Fibroblast of lung (primary cell): ENCODE measurements at regions not wholly inside any gene's neighbourhood (a gene's known extent, or its start where the extent isn't known, plus 50 kb on each side); places are given as distances from the start of the nearest gene placed in this dataset.

Experiments
- DNase-seq, 2 donors: peaks; one replicate each; pipeline versions ENCODE4 v3.0.0 to v3.0.0-alpha.2; 2010; ENCODE audit warnings: low read depth in 2 of 2
- H2AFZ ChIP-seq: 2 replicates; pipeline ENCODE4 v1.5.1; 2012; ENCODE audit warnings: low read length, control low read depth, inconsistent platforms
- H3K27ac ChIP-seq: 2 replicates; pipeline ENCODE4 v1.5.1; 2011; ENCODE audit warnings: low read length, control low read depth; ENCODE audit not compliant: insufficient read depth
- H3K27me3 ChIP-seq: 2 replicates; pipeline ENCODE4 v1.5.1; 2011; ENCODE audit warnings: mild to moderate bottlenecking, low read length; ENCODE audit not compliant: control insufficient read depth, insufficient read depth
- H3K36me3 ChIP-seq: 2 replicates; pipeline ENCODE4 v1.5.1; 2011; ENCODE audit warnings: low read length; ENCODE audit not compliant: control insufficient read depth, insufficient read depth
- H3K4me1 ChIP-seq: 2 replicates; pipeline ENCODE4 v1.5.1; 2011; ENCODE audit warnings: low read length; ENCODE audit not compliant: control insufficient read depth, insufficient read depth; ENCODE audit errors: extremely low read depth
- H3K4me2 ChIP-seq: 2 replicates; pipeline ENCODE4 v1.5.1; 2011; ENCODE audit warnings: low read length, control low read depth; ENCODE audit not compliant: insufficient read depth; ENCODE audit errors: extremely low read depth
- H3K4me3 ChIP-seq, 4 experiments: fragments of 200-600 bp in 1 of 4; sonication (generic) in 1 of 4; replicated peaks in 1 of 4; 2 replicates each; pipeline ENCODE4 v1.5.1; 2011 to 2016; ENCODE audit warnings: low read length in 4 of 4, low read depth in 3 of 4, mild to moderate bottlenecking in 3 of 4, control low read depth in 2 of 4, inconsistent platforms in 1 of 4, mixed read lengths in 1 of 4; ENCODE audit not compliant: insufficient read depth in 1 of 4; ENCODE audit errors: control extremely low read depth in 1 of 4
- H3K79me2 ChIP-seq: 2 replicates; pipeline ENCODE4 v1.5.1; 2012; ENCODE audit warnings: mild to moderate bottlenecking, low read length, inconsistent platforms; ENCODE audit not compliant: control insufficient read depth, insufficient read depth
- H3K9ac ChIP-seq: 2 replicates; pipeline ENCODE4 v1.5.1; 2011; ENCODE audit warnings: mild to moderate bottlenecking, low read length, control low read depth; ENCODE audit not compliant: insufficient read depth
- H3K9me3 ChIP-seq: 2 replicates; pipeline ENCODE4 v1.5.1; 2012; ENCODE audit warnings: low read depth, low read length; ENCODE audit not compliant: control insufficient read depth, insufficient read depth
- H4K20me1 ChIP-seq: 2 replicates; pipeline ENCODE4 v1.5.1; 2011; ENCODE audit warnings: low read length; ENCODE audit not compliant: control insufficient read depth, insufficient read depth; ENCODE audit errors: extremely low read depth
- EZH2 ChIP-seq: IDR thresholded peaks from 2 replicates; pipeline ENCODE4 v1.5.1; 2012; ENCODE audit warnings: low read length, control low read depth, mild to moderate bottlenecking; ENCODE audit errors: missing control alignments
- TF ChIP-seq, protein P1 (sequence below), 2 donors: IDR thresholded peaks in 1 of 2; conservative IDR thresholded peaks in 1 of 2; 1 replicate in 1 of 2; 2 replicates in 1 of 2; pipeline ENCODE4 v1.5.1; 2011 to 2012; ENCODE audit warnings: low read length in 2 of 2, control low read depth in 1 of 2, inconsistent platforms in 1 of 2, low read depth in 1 of 2, mild to moderate bottlenecking in 1 of 2

DNA sequence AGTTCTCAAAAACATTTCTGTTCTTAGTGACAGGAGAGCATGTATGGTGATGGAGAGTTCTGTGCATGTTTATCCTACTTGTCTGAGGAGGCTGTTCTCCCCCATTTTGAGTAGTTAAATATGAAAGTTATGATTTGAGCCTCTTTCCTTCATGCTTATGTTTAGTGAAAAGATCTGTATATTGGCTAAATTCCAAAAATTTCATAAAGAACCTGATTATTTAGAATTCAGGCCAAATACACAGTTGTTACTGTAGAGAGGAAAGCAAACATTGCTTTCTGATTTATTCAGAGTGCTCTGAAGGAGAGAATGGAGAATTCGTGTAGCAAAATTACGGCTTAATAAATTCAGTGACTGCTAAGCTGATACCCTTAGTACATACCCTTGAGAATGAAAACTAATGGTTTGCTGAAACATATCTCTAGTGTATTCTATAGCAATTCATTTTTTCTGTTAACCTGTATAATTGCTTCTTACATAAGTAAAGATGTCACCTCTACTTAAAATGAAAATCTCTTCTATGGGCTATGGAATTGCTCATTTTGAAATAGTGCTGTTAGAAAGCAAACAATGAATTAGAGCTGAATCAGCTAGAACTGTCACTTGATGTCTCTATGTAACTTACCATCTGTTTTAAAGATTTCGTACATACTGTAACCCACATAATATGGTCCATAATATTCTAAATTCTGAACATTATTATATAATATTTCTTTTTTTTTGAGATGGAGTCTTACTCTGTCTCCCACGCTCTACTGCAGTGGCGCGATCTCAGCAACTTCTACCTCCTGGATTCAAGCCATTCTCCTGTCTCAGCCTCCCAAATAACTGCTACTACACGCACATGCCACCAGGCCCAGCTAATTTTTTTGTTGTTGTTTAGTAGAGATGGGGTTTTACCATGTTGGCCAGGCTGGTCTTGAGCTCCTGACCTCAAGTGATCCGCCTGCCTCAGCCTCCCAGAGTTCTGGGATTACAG is 417.0 kb upstream of the RGS6 start:
- Histone ChIP-seq H3K9ac (no peak overlapping the region), H4K20me1 (no peaks in the 10 kb centered on the region), H3K4me1 (no peaks in the 10 kb centered on the region), H3K27me3 (no peaks in the 10 kb centered on the region), H3K27ac (no peak overlapping the region), H3K4me2 (no peak overlapping the region), H3K79me2 (no peaks in the 10 kb centered on the region), H3K36me3 (no peaks in the 10 kb centered on the region), H3K4me3 (no peak overlapping the region), H2AFZ (no peak overlapping the region), H3K9me3 (no peaks in the 10 kb centered on the region)
- TF ChIP-seq, protein P1, sequence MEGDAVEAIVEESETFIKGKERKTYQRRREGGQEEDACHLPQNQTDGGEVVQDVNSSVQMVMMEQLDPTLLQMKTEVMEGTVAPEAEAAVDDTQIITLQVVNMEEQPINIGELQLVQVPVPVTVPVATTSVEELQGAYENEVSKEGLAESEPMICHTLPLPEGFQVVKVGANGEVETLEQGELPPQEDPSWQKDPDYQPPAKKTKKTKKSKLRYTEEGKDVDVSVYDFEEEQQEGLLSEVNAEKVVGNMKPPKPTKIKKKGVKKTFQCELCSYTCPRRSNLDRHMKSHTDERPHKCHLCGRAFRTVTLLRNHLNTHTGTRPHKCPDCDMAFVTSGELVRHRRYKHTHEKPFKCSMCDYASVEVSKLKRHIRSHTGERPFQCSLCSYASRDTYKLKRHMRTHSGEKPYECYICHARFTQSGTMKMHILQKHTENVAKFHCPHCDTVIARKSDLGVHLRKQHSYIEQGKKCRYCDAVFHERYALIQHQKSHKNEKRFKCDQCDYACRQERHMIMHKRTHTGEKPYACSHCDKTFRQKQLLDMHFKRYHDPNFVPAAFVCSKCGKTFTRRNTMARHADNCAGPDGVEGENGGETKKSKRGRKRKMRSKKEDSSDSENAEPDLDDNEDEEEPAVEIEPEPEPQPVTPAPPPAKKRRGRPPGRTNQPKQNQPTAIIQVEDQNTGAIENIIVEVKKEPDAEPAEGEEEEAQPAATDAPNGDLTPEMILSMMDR (conservative IDR thresholded peaks at IDR 0.05 in 1 of 2, IDR thresholded peaks at IDR 0.05 in 1 of 2; ENCODE audit: low read depth in 1 of 2, low read length in 2 of 2), result no peak
- TF ChIP-seq EZH2, result no peak
- no peak for DNase-seq

DNA sequence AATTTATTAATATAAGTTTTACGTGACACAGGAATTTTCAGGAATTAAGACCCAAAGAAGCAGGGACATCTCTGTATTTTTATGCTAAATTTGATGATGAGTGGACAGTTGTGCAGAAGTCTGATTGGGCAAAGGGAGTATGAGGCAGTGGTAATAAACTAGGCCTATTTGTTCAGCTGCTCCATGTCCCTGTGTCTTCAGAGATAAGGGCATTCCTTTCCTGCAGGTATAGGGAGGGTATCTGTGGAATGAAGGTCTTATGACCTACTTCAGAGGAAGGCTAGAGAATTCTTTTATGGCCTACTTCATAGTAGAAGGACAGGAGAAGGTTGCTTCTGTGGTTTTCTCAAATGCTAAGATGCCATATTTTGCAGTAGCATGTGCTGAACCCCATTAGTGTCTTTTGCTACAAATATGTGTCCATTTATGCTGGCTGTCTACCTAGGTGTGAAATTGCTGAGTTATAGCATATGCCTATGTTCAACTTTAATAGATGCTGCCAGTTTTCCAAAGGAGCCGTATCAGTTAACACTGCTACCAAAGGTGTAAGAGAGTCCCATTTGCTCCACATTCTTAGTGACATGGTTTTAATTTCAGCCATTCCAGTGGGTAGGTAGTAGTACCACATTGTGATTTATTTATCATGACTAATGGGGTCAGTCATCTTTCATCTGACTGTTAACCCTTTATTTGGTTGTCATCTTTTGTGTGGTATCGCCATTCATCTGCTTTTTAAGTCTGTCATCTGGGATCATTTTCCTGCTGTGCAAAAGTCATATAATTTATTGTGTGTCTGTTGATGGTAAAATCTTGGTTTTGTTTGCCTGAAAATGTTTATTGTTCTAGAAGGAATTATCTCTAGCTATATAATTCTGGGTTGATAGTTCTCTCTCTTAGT is 410.7 kb upstream of the RGS6 start:
- H3K4me2 ChIP-seq, result no peak overlapping the region
- H3K27me3 ChIP-seq, result no peaks in the 10 kb centered on the region
- H3K9me3 ChIP-seq, result no peaks in the 10 kb centered on the region
- no peak overlapping the region for H2AFZ ChIP-seq
- no peaks in the 10 kb centered on the region for H3K36me3 ChIP-seq
- no peaks in the 10 kb centered on the region for H3K79me2 ChIP-seq
- no peak overlapping the region for H3K9ac ChIP-seq
- H3K4me3 ChIP-seq, result no peak overlapping the region
- no peaks in the 10 kb centered on the region for H4K20me1 ChIP-seq
- TF ChIP-seq, protein P1 (conservative IDR thresholded peaks at IDR 0.05 in 1 of 2, IDR thresholded peaks at IDR 0.05 in 1 of 2; ENCODE audit: low read depth in 1 of 2, low read length in 2 of 2), result no peak
- TF ChIP-seq EZH2, result no peak
- DNase-seq, result peak in 1 of 2 donors; percentile 32
- H3K27ac ChIP-seq, result no peak overlapping the region
- H3K4me1 ChIP-seq, result no peaks in the 10 kb centered on the region

DNA sequence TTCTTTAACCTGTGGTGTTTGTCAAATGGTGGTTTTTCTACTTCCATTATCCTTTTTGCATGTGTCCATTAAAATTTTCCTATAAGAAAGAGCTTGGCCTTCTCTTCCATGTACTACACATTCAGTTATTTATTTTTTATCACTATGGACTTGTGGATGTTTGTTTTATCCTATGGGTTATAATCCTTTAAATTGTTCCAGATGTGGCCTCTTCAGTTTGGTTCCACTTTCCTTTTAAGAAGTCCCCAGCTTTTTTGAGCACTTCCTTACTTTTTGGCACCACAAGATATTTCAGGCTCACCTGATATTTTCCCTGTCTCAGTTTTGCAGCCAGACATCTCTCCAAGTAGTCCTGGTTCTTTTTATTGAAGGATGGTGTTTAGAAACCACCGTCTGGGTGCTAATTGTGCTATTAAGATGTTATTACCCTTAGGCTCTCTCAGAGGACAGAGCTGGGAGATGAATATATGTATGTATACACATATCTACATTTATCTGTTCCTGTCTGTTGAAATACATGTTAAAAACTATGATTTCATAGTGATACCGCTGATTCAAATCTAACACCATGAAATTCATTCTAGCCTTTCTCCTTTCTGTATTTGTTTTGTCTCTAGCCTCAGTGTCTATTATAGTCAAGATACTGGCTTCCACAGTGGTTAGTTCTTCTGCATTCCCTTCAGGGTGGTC is 408.5 kb upstream of the RGS6 start:
- no peaks in the 10 kb centered on the region for H3K36me3 ChIP-seq
- peak overlapping the region; percentile 40 for H3K4me2 ChIP-seq
- no peak overlapping the region for H3K27ac ChIP-seq
- H3K4me3 ChIP-seq, result no peak overlapping the region
- no peaks in the 10 kb centered on the region for H4K20me1 ChIP-seq
- H2AFZ ChIP-seq, result no peak overlapping the region
- H3K9me3 ChIP-seq, result no peaks in the 10 kb centered on the region
- DNase-seq, result peak in 1 of 2 donors; percentile 43
- TF ChIP-seq, protein P1 (conservative IDR thresholded peaks at IDR 0.05 in 1 of 2, IDR thresholded peaks at IDR 0.05 in 1 of 2; ENCODE audit: low read depth in 1 of 2, low read length in 2 of 2), result no peak
- no peak for TF ChIP-seq EZH2
- H3K9ac ChIP-seq, result no peak overlapping the region
- no peaks in the 10 kb centered on the region for H3K79me2 ChIP-seq
- no peaks in the 10 kb centered on the region for H3K4me1 ChIP-seq
- no peaks in the 10 kb centered on the region for H3K27me3 ChIP-seq
